HEK293 (cell line): ENCODE measurements at regions not wholly inside any gene's neighbourhood (a gene's known extent, or its start where the extent isn't known, plus 50 kb on each side); places are given as distances from the start of the nearest gene placed in this dataset.
"Not testable (repeated sequence)": the region's sequence is repeated elsewhere in the genome, so short reads cannot be mapped to it uniquely, and the experiment has no call there.

Source experiments
- PRDM1 ChIP-seq: fragments of 450-650 bp; formaldehyde crosslinking; IDR thresholded peaks from 2 replicates; pipeline ENCODE4; 2016; ENCODE audit warnings: missing biosample characterization, missing genetic modification characterization
- PRDM4 ChIP-seq: fragments of 450-650 bp; formaldehyde crosslinking; IDR thresholded peaks from 2 replicates; pipeline ENCODE4 v1.5.1; 2017; ENCODE audit warnings: missing biosample characterization, missing genetic modification characterization
- SETDB1 ChIP-seq: IDR thresholded peaks from one replicate; pipeline ENCODE4 v1.6.1; 2017; ENCODE audit warnings: mild to moderate bottlenecking, low read length, moderate library complexity, mixed read lengths; ENCODE audit not compliant: insufficient read length
- SP2 ChIP-seq: fragments of 450-650 bp; formaldehyde crosslinking; IDR thresholded peaks from 2 replicates; pipeline ENCODE4 v1.5.1; 2016; ENCODE audit warnings: missing biosample characterization, missing genetic modification characterization
- ZFP41 ChIP-seq: fragments of 450-650 bp; formaldehyde crosslinking; IDR thresholded peaks from 2 replicates; pipeline ENCODE4 v1.5.1; 2016; ENCODE audit warnings: missing biosample characterization, missing genetic modification characterization, borderline replicate concordance
- ZNF24 ChIP-seq: fragments of 450-650 bp; formaldehyde crosslinking; IDR thresholded peaks from 2 replicates; pipeline ENCODE4 v1.5.1; 2016; ENCODE audit warnings: missing biosample characterization, missing genetic modification characterization
- ZNF777 ChIP-seq: fragments of 450-650 bp; formaldehyde crosslinking; IDR thresholded peaks from 2 replicates; pipeline ENCODE4 v1.5.1; 2017; ENCODE audit warnings: missing biosample characterization, missing genetic modification characterization, borderline replicate concordance
- TF ChIP-seq, protein P1 (sequence below): fragments of 450-650 bp; formaldehyde crosslinking; IDR thresholded peaks from 2 replicates; pipeline ENCODE4 v1.5.1; 2016; ENCODE audit warnings: missing biosample characterization, missing genetic modification characterization
- TF ChIP-seq, protein P2 (sequence below): fragments of 450-650 bp; formaldehyde crosslinking; IDR thresholded peaks from 2 replicates; pipeline ENCODE4 v1.5.1; 2016; ENCODE audit warnings: missing biosample characterization, missing genetic modification characterization

- not testable (repeated sequence) for TF ChIP-seq ZNF24; PRDM1 (tag by site-specific recombination); ZNF777 (tag by site-specific recombination); PRDM4 (tag by site-specific recombination); SETDB1; ZFP41 (tag by site-specific recombination); SP2 (tag by site-specific recombination)
- TF ChIP-seq, protein P1, sequence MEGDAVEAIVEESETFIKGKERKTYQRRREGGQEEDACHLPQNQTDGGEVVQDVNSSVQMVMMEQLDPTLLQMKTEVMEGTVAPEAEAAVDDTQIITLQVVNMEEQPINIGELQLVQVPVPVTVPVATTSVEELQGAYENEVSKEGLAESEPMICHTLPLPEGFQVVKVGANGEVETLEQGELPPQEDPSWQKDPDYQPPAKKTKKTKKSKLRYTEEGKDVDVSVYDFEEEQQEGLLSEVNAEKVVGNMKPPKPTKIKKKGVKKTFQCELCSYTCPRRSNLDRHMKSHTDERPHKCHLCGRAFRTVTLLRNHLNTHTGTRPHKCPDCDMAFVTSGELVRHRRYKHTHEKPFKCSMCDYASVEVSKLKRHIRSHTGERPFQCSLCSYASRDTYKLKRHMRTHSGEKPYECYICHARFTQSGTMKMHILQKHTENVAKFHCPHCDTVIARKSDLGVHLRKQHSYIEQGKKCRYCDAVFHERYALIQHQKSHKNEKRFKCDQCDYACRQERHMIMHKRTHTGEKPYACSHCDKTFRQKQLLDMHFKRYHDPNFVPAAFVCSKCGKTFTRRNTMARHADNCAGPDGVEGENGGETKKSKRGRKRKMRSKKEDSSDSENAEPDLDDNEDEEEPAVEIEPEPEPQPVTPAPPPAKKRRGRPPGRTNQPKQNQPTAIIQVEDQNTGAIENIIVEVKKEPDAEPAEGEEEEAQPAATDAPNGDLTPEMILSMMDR (tag by site-specific recombination): not testable (repeated sequence)
- TF ChIP-seq, protein P2, sequence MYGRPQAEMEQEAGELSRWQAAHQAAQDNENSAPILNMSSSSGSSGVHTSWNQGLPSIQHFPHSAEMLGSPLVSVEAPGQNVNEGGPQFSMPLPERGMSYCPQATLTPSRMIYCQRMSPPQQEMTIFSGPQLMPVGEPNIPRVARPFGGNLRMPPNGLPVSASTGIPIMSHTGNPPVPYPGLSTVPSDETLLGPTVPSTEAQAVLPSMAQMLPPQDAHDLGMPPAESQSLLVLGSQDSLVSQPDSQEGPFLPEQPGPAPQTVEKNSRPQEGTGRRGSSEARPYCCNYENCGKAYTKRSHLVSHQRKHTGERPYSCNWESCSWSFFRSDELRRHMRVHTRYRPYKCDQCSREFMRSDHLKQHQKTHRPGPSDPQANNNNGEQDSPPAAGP (tag by site-specific recombination): not testable (repeated sequence)
Observed at GRCh38 chr15:85260526-85260925, 119.9 kb upstream of the AKAP13 start.
